Colonic mucosa (tissue), 4 donors: ENCODE measurements at regions not wholly inside any gene's neighbourhood (a gene's known extent, or its start where the extent isn't known, plus 50 kb on each side); places are given as distances from the start of the nearest gene placed in this dataset.

ENCODE experiments used
- DNase-seq: peaks from one replicate; pipeline ENCODE4 v3.0.0-alpha.2; 2020
- H3K27ac ChIP-seq: fragments of 200-600 bp; one replicate; pipeline ENCODE4 v1.8.0; 2021
- H3K27me3 ChIP-seq: fragments of 200-600 bp; one replicate; pipeline ENCODE4 v1.8.0; 2021
- H3K36me3 ChIP-seq: fragments of 200-600 bp; one replicate; pipeline ENCODE4 v1.8.0; 2021
- H3K4me1 ChIP-seq: fragments of 200-600 bp; one replicate; pipeline ENCODE4 v1.8.0; 2021; ENCODE audit warnings: mild to moderate bottlenecking
- H3K4me3 ChIP-seq: fragments of 200-600 bp; one replicate; pipeline ENCODE4 v1.8.0; 2021
- H3K9ac ChIP-seq, 2 donors: one replicate each; pipeline ENCODE4 v1.7.0; 2013; ENCODE audit warnings: control low read depth in 2 of 2, low read depth in 2 of 2, low read length in 2 of 2
- H3K9me3 ChIP-seq: fragments of 200-600 bp; one replicate; pipeline ENCODE4 v1.8.0; 2021
- intact Hi-C: fragments of 100-400 bp; cut with DNase I; formaldehyde crosslinking; loops from one replicate; pipeline ENCODE4 v1.14.1; 2022
- TF ChIP-seq, protein P1 (sequence below): fragments of 200-600 bp; IDR thresholded peaks from one replicate; pipeline ENCODE4 v1.8.0; 2022; ENCODE audit warnings: antibody characterized with exemption, mild to moderate bottlenecking
- donor health status: healthy.
- donor health status: DM: no; HTN: no; CAD: no.
- donor health status: DM: no; HTN: no; CAD: no.

DNA sequence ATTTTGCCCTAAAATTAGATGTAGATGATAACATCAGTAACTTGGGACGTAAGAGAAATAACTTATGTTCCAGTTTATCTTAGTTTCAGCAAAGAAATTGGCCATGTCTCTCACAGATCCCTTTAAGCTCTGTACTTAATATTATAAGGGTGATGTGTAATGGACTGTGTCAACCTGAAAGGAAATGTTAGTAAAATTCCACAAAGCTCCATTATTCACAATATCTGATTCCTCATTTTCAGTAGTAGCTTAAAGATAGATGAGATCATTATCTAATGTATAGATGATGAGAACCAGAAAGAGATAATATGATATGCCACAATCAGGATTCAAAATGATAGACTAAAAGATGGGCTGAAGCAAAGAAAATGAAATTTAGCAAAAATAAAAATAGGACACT is 316.8 kb upstream of the CHRM2 start:
- TF ChIP-seq, protein P1, sequence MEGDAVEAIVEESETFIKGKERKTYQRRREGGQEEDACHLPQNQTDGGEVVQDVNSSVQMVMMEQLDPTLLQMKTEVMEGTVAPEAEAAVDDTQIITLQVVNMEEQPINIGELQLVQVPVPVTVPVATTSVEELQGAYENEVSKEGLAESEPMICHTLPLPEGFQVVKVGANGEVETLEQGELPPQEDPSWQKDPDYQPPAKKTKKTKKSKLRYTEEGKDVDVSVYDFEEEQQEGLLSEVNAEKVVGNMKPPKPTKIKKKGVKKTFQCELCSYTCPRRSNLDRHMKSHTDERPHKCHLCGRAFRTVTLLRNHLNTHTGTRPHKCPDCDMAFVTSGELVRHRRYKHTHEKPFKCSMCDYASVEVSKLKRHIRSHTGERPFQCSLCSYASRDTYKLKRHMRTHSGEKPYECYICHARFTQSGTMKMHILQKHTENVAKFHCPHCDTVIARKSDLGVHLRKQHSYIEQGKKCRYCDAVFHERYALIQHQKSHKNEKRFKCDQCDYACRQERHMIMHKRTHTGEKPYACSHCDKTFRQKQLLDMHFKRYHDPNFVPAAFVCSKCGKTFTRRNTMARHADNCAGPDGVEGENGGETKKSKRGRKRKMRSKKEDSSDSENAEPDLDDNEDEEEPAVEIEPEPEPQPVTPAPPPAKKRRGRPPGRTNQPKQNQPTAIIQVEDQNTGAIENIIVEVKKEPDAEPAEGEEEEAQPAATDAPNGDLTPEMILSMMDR: no peak
- Histone ChIP-seq H3K36me3 (no peaks in the 10 kb centered on the region), H3K9me3 (no peaks in the 10 kb centered on the region), H3K27me3 (no peaks in the 10 kb centered on the region), H3K4me1 (no peaks in the 10 kb centered on the region), H3K4me3 (no peak overlapping the region), H3K27ac (no peak overlapping the region), H3K9ac (no peak overlapping the region)
- no peak for DNase-seq
- intact Hi-C loops: no loop called here

GRCh38 chr7:136549756-136550155 is 318.7 kb upstream of the CHRM2 start:
- intact Hi-C loops: no loop called here
- Histone ChIP-seq H3K9me3 (no peaks in the 10 kb centered on the region), H3K9ac (no peak overlapping the region), H3K4me1 (no peaks in the 10 kb centered on the region), H3K4me3 (no peak overlapping the region), H3K27me3 (no peaks in the 10 kb centered on the region), H3K27ac (no peak overlapping the region), H3K36me3 (no peaks in the 10 kb centered on the region)
- TF ChIP-seq, protein P1: no peak
- no peak for DNase-seq

DNA sequence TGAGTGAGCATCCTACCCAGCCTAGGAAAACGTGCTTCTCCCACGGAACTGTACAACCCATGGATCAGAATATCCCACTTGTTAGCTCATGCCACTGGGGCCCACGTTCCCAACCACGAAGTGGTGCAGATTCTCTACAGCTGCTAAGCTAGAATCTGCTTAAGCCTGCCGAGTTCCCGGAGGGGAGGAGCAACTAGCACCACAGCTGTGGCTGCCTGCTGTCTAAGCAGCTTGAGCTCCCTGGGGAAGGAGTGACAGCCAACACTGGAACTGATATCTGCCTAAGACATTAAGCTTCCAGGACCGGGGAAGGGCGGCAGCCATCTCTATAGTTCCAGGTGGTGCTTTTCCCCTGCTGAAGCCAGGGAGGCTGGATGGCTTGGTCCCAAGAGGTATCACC is 334.7 kb upstream of the CHRM2 start:
- H3K9ac ChIP-seq: no peak overlapping the region
- no peaks in the 10 kb centered on the region for H3K9me3 ChIP-seq
- no peaks in the 10 kb centered on the region for H3K27me3 ChIP-seq
- H3K27ac ChIP-seq: no peak overlapping the region
- no peak for DNase-seq
- no peaks in the 10 kb centered on the region for H3K4me1 ChIP-seq
- intact Hi-C loops: no loop called here
- H3K36me3 ChIP-seq: no peaks in the 10 kb centered on the region
- TF ChIP-seq, protein P1: no peak
- H3K4me3 ChIP-seq: no peak overlapping the region

DNA sequence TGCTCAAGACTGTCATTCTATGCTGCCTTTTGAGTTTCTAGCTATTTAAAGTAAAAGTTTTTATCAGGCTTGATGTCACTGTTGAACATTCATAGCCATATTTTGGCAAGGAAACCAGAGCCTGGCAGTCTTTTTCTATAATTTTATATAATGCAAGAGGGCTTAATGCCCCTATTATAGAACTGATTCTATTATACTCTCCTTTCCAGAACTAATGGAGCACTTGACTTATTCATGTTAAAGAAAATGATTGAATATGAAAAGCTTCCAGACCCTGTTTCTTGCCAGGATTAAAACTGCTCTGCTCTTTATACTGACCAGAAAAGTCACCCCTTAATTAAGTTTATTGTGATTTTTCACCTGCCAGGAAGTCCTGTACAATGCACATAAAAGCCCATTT is 337.6 kb upstream of the CHRM2 start:
- no peak for DNase-seq
- intact Hi-C loops: no loop called here
- Histone ChIP-seq H3K9me3 (no peaks in the 10 kb centered on the region), H3K36me3 (no peaks in the 10 kb centered on the region), H3K27me3 (no peaks in the 10 kb centered on the region), H3K4me1 (no peaks in the 10 kb centered on the region), H3K27ac (no peak overlapping the region), H3K9ac (no peak overlapping the region), H3K4me3 (no peak overlapping the region)
- TF ChIP-seq, protein P1: no peak

DNA sequence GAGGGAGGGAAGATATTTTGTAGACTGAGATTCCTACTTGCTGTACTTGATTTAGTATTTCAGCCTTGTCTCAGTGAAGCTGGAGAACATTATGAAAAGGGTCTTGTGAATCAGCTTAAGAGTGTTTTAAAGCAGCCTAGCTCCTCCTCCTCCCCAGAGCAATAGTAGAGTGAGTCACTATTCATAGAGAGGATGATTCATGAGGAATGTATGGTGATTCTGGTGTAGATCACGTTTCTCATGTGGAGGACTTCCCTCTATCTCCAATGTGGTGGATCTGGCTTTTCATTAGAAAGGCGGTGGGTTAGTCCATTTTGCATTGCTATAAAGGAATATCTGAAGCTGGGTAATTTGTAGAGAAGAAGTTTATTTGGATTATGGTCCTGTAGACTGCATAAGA is 340.1 kb upstream of the CHRM2 start:
- no peaks in the 10 kb centered on the region for H3K4me1 ChIP-seq
- TF ChIP-seq, protein P1: no peak

DNA sequence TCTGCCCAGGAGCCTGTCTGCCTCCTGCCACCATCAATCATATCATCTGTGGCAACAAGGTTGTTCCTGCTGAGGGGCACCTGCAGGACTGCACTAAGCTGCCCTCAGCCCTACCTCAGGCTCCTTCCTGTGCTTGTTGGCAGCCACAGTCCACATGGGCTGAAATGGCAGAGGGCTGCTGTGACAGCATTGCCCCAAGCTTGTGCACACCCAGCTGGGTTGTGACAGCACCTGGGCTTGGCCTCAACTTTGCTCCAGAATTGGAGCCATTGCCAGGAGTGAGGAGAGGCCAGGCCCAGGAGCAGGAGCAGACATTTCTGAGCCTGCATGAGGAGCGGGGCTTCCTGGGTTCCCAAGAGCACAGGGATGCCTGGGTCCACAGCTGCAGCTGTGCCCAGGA is 340.9 kb upstream of the CHRM2 start:
- H3K4me3 ChIP-seq: no peak overlapping the region
- H3K27ac ChIP-seq: no peak overlapping the region
- no peaks in the 10 kb centered on the region for H3K4me1 ChIP-seq
- H3K9me3 ChIP-seq: no peaks in the 10 kb centered on the region
- H3K9ac ChIP-seq: no peak overlapping the region
- no peaks in the 10 kb centered on the region for H3K27me3 ChIP-seq
- TF ChIP-seq, protein P1: no peak
- no peak for DNase-seq
- H3K36me3 ChIP-seq: no peaks in the 10 kb centered on the region
- intact Hi-C loops: no loop called here

More for the DNA sequence above, 340.1 kb upstream of the CHRM2 start:
- DNase-seq: no peak
- Histone ChIP-seq H3K27ac (no peak overlapping the region), H3K4me3 (no peak overlapping the region), H3K36me3 (no peaks in the 10 kb centered on the region), H3K9ac (no peak overlapping the region), H3K9me3 (no peaks in the 10 kb centered on the region), H3K27me3 (no peaks in the 10 kb centered on the region)
- intact Hi-C loops: no loop called here
